ENCODE measurements at regions not wholly inside any gene's neighbourhood (a gene's known extent, or its start where the extent isn't known, plus 50 kb on each side); places are given as distances from the start of the nearest gene placed in this dataset.
"Not testable (repeated sequence)": the region's sequence is repeated elsewhere in the genome, so short reads cannot be mapped to it uniquely, and the experiment has no call there.

DNA sequence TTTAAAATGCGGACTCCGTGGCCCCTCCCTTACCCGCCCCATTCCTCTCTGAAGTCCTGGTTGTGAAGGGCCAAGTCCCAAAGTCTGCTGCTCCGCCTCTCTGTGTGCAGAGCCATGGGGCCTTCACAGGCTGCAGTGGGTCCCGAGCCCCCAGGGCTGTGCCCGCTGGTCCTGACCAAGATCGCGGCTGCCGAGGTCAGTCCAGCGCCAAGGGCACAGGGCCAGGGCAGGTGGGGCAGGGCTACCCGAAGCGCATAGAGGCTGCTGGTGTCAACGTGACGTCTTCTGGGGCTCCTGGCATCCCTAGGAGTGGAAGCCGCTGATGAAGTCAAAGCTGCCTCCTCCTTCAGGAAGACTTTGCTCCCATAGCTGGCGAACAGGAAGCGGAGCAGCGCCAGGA is 858.8 kb downstream of the TUBA3C start:
- DNase-seq: not testable (repeated sequence)

DNA sequence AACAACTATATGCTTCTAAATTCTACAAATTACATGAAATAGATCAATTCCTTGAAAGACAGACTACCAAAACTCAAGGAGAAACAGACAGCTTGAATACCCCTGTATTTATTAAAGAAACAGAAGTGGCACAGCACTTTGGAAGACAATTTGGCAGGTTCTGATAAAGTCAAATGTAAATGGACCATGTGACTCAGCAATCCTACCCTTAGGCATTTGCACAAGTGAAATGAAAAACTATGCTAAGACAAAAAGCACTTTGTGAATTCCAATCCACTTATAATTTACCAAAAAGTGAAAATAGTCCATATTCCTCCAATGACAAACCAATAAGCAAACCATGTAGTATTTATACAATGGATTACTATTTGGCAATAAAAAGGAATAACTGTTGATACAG is 862.0 kb downstream of the TUBA3C start:
- not testable (repeated sequence) for DNase-seq

DNA sequence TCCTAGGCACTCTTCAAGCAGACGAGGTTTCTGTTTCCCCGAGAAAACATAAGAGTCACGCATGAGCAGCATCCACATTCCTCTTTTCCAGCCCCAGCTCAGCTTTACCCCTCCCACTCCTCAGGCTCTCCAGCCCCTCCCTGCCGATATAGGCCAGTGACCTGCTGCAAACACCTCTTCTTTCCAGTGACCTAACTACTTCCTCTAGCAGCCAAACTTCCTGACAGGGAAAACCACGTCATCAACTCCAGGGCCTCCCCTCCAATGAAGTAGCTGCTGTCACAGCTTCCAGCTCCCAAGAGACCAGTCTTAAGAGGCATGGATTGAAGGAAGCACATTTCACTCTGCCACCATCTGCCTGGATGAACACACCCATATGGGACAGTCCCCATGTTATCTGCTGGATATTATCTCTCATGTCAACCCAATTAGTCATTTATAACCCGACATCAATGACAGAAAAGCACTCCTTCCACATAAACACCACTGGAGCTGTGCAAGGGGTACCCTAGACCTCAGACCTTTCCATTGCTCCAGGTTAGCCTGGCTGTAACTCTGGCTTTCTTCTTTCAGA is 878.3 kb downstream of the TUBA3C start:
- DNase-seq: not testable (repeated sequence)

DNA sequence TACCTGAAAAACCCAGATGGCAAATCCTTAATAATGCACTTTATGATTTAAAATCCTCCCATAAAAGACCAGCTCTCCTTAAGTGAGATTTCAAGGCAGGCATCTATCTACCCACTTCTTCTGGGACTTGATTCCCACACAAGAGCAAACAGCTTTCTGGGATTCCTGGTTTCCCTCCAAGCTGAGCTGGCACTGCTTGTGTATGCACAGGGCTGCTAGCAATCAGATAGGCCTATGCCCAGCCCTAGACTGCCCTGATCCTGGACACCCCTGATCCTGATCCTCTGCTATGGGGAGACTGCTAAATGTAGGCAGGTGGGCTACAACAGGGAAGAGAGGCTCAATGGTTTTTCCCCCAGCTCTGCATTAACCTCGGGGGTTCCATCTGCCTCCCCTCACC is 880.7 kb downstream of the TUBA3C start:
- DNase-seq: not testable (repeated sequence)

DNA sequence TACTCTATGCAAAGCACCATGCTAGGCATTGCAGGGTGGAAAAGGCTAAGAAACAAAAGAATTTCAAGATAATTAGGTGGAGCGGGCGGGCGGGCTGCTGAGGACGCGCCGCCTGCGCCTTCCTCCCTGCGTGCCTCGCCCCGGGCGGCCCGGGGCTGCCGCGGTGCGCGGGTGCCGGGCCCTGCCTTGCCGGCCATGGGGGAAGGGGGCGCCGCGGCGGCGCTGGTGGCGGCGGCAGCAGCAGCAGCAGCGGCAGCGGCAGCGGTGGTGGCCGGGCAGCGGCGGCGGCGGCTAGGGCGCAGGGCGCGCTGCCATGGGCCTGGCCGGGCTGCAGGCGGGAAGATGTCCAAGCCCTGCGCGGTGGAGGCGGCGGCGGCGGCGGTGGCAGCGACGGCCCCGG is 884.3 kb downstream of the TUBA3C start:
- DNase-seq: not testable (repeated sequence)

DNA sequence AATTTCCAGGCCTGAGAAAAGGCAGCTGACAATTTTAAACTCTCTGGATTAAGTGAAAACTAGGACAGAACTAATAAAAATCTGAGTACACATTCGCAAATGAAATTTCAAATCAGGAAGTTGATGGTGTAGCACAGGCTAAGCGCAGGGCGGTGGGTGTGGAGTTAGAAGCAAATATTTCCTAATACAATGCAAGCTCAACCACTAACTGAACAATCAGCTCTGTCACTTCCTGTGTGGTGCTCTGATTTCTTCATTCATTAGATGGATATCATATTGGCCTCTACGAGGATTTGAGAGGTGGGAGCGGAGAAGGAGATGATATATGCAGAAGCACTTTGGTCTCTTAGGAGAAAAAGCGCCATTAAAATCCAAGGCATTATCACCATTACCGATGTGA is 885.0 kb downstream of the TUBA3C start:
- not testable (repeated sequence) for DNase-seq

DNA sequence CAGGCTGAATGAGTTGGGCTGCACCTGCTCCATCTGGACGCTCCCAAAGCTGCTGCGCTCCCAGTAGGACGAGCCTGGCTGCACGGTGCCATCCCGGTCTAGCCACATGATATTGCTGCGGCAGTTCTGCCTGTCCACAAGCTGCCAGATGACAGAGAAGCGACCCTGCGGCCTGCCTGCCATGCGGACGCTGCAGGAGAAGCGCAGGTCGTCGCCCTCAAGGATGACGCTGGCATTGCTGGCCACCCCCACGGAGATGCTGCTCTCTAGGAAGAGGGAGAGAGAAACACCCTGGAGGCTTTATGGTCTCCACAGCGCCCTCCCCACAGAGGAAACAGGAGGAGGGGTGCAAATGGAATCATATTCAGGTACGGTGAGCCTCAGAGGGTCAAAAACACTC is 887.3 kb downstream of the TUBA3C start:
- not testable (repeated sequence) for DNase-seq

DNA sequence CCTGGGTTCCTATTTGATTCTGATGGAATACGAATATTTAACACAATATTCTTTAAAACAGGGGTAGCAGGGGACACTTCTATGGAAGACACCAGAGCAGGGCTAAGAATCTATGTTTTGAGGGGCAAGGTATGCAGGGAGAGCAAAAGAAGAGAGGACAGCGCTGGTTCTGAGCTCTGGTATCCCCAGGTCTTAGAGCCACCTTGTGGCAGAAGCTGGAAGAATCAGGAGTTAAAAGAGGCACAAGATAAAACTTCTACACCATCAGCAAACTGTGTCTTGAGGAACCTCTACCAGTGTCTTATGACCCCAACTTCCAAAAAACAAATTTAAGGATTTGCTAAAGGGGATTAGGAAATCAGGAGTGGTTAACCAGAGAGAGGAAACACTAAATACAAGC is 894.8 kb downstream of the TUBA3C start:
- DNase-seq: not testable (repeated sequence)

DNA sequence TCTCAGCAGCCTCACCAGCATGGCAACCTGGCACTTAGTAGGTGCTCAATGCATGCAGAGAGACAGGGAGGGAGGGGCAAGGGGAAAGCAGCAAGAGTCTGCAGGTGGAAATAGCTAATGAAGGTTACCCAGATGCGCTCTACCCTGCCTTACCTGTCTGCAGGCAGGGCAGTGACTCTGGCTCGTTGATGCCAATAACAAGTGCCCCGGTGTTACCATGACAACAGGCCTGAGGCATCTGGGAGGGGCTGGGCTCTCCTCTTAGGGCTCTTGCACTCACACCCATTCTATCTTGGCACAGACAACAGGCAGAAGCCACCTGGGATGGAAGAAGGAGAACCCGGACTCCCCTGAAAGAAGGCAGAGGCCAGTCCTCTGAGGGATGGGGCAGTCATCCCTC is 896.0 kb downstream of the TUBA3C start:
- DNase-seq: not testable (repeated sequence)

DNA sequence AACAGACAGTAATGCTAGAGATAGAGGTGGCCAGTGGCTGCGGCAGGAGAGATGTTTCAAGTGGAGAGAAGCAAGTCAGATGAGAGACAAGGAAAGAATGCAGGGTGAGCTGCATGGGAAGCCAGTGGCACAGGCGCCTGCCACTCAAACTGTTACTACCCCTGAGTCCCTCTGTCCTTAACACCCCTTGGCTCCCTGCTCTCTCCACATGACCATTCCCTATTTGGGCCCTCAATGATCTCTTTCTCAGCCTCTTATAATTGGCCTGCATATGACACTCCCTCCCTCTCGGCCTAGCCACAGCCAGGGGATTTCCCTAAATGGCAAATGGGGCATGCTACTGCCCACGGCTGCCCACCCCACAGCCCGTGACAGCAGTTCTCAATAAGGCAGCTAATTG is 897.6 kb downstream of the TUBA3C start:
- not testable (repeated sequence) for DNase-seq

DNA sequence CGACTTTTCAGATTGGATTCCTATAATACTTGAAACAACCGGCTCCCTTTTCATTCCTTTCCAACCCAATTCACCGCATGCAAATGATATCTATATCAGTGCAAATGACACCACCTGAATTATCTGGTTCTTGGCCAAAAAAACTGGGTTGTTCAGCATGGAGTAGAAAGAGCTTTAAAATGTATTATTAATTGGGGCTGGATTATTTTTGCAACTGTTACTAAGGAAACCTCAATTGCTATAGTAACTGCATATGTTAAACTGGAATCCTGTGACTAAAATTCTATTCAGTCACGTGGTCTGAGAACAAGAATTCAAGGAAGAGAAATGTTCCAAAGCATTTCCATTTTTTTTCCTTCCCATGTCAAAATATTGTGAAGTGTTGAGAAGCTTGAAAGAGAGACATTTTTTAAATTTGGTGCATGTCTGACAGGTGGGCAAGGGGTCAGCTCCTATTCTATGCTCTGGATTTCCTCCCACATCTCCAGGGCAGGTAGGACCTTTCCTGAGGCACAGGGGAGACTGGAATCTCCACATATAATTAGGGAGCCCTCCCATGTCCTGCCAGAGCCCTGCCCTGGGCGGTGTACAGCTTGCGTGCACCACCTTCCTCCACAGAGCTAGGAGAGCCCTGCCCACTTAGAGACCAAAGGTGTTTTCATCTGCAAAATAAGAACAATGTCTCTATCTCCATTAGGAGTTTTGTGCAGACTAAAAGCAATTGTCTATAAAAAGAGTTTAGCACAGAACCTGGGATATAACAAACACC is 899.6 kb downstream of the TUBA3C start:
- DNase-seq: not testable (repeated sequence)

DNA sequence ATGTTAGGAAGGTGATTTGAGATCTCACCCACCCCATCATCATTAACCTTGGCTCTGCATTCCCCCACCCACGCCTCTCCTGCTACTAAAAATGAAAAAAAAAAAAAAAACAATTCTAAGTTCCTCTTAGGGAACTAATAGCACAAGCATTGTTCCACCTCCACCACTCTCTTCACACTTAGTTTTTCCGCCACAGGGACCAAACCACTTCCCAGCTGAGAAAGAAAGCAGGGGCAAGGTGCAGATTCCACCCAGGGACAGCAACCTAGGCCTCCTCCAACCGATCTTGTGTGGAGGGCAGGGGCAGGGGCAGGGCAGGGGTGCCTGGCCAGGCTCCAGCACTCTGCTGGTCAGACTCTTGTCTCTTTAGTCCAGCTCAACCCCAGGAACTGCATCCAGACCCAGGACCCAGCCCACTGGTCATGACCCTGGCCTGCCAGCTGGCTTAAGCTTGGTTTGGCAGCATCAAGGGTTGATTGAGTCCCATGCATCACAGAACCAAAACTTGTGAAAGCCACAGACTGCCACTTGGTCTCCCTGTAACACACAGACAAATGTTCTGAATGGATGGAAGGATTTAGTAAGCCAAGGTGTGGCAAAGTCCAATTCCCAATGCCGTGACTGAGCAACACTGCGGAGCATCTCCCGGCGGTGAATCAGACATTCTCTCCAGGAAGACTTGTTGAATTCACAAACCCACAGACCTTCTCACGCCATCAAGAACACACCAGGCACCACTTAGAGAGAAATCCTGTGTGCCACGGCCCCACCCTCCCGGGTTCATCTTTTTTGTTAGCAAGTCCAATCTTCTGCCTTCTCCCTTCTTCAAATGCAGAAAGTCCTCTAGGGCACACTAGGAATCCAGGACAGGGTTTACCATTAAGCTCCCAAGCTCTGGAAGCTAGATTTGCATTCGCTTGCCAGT is 900.5 kb downstream of the TUBA3C start:
- DNase-seq: not testable (repeated sequence)

DNA sequence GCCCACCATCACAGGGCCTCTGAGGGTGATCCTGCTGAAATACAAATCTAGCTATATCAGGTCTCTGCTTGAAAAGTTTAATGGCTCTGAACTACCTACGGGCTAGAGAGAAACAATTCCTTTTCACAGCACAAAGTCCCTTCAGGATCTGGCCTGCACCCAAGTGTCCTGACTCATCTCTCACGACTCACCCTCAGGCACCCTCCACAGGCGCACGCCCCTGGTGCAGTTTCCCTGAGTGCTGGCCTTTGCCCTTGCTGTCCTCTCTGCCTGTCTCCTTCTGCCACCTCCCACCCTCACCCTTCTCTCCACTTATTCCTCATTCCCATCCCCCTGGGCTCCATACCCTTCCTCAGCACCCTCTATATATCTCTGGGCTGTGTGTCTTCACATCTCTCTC is 901.7 kb downstream of the TUBA3C start:
- DNase-seq: not testable (repeated sequence)

DNA sequence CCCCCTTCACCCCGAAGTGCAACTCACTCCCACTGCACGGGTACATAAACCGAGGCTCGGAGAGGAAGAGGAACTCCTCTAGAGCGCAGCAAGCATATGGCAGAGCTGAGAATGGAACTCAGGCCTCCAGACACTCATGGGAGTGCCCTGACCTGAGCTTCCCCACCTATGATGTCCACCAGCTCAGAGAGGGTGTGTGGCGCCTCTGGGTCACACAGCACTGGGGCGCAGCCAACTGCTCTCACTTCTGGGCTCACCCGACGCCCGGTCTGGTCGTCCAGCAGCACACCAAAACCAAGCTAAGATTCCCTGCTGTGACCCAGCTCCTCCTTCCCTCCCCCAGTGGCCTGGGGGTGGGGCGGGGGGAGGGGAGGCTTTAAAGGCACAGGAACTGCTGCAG is 904.3 kb downstream of the TUBA3C start:
- not testable (repeated sequence) for DNase-seq

DNA sequence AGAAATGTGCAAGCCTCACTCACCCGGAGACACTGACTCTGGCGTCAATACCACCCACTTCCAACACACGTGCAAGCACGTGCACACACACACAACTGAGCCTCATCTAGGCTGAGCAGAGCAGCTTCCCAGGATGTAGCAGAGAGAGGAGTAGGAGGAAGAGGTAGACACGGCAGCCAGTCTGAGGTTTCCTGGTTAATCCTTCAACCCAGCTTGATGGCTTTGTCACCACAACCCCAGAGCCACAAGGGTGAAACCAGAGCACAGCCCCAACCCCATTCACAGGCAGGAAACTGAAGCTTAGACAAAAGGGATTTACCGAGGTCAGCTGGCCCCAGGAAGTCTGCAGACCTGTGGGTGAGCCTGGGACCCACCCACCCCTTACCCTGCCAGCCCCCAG is 905.3 kb downstream of the TUBA3C start:
- DNase-seq: not testable (repeated sequence)

DNA sequence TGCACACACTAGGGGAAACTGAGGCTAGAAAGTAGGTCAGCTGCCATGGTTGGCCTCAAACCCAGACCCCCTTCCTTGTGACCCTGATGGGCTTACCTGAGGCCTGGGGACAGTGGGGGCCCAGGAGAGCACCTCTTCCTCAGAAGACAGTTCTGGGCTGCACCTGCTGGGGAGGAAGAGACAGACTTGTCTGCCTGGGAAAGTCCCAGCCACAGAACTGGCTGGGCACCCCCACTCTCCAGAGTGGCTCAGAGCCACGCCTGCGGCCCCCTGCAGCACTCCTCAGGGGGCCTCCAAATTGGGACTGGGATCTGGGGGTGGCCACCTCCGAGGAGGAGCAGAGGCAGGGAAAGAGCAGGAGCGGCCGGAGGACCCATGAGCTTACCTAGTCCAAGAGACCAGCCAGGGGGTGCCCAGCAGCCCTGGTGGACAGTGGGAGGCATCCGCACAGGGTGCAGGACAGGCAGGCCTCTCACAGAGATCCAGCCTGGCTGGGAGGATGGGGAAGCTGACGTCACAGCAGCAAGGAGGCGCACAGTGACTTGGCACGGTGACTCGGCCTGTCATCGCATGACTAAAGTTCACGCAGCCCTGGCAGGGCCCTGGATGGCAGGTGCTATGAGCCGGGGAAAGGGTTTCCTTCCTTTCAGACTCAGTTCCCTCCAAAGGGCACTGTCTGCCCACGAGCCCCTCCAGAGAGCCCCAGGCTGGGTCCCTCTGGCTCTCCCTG is 907.7 kb downstream of the TUBA3C start:
- DNase-seq: not testable (repeated sequence)

DNA sequence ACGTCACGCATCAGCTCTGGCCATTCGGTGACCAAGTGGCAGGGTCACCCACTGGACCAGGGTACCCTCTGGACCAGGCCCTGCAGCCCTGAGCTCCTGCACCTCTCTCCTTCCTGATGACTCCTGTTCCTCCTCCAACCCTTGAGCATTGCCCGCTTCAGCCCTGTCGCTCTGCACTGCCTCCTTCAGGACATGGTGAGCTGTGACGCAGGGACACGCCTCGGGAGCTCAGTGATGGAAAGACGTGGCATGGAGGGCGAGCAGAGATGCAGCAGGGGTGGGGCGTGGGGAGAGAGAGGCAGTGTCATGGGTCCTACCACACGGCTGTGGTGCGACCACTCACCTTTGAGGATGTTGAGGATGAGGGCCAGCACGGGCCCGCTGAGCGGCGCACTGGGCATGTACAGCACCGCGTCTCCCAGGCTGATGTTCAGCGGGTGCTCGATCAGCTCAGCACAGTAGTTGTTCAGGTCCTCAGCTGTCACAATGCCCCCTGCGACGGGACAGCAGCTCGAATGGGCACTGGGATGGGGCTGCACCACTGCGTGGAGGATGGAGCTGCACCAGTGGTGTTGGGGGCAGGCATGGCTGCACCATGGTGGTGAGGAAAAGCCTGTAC is 922.7 kb downstream of the TUBA3C start:
- DNase-seq: not testable (repeated sequence)

DNA sequence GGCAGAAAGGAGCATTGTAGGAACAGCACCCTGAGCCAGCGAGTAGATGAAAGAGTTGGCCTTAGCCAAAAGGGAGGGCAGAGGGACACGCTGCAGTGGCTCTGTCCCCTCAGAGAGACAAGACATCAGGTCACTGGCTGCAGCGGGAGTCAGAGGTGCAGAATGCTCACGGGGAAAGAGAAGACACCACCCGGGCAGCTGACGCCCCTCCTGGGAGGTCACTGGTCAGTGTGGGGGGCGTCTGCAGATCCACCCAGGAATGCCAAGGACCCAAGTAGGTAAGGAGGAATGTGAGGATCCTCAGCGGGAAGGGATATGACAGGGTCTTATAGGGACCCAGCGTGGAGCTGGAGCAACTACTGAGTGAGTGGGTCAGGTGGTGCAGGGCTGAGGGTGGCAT is 923.9 kb downstream of the TUBA3C start:
- not testable (repeated sequence) for DNase-seq

DNA sequence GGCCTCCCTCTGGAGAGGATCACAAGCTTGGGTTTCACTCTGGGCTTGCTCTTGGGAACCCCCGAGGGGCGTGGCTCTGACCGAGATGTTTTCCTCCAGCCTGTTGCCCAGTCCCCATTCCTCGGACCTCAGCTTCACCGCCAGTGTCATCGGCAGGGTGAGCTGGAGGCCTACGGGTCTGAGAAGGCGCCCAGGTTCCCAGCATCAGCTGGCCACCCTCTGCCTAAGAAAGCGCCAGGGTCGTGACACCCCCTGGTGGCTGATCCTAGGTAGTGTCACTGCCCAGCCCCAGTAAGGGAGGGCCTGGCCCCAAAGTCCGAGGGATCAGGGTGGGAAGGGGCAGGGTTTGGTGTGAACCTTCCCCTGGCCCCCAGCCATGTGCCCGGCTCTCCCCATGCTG is 928.8 kb downstream of the TUBA3C start:
- DNase-seq: not testable (repeated sequence)

DNA sequence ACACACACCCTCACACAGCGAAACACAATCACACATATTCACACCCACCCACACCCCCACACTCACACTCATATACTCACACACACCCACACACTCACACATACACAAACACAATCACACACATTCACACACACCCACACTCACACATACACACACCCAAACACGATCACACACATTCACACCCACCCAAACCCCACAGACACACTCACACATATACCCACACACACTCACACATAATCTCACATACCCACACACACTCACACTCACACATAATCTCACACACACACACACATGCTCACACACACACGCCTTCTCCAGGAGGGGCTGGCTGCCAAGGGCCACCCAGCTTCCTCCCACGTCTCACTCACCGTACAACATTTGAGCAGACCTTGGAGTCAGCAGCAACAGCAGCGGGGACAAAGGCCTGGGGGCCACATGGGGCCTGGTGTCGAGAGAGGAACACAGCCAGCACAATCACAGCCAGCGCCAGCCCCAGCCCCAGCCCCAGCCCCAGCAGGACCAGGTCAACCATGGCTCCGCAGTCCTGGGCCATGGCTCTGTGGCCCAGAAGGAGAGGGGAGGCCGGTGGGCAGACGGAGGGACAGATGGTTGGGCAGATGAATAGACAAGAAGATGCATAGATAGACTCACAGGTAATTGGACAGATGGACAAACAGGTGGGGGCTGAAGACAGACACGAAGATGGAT is 932.9 kb downstream of the TUBA3C start:
- DNase-seq: not testable (repeated sequence)

DNA sequence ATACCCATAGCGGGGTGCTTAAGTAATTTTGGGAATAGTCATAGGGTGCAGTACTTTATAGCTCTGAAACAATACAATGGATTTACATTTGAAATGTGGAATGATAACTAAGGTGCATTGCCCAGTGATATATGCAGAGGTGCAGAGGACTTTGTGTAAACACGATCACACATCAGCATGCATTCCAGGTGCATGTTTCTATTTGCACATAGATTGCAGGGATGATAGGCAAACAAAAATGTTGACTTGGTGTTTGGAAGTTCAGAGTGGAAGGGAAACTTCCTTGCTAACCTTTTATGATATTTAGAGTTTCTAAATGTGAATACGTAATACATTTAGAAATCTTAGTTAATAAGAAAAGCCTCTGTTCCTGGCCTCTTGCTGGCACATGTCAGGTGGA is 941.5 kb downstream of the TUBA3C start:
- not testable (repeated sequence) for DNase-seq
